Kidney (tissue), 13 donors: ENCODE measurements at regions not wholly inside any gene's neighbourhood (a gene's known extent, or its start where the extent isn't known, plus 50 kb on each side); places are given as distances from the start of the nearest gene placed in this dataset.

Experiments used
- DNase-seq, 5 donors: peaks; one replicate each; pipeline ENCODE4 v3.0.0-alpha.2; 2013 to 2020
- FAIRE-seq: peaks from 2 replicates; lab custom pipeline; 2012; peaks lifted over from hg19 to GRCh38; lab: Jason Lieb, UNC
- H3K27ac ChIP-seq, 2 donors: one replicate each; pipeline ENCODE4 v1.7.0; 2013; ENCODE audit warnings: low read depth in 2 of 2, low read length in 2 of 2, inconsistent platforms in 1 of 2
- H3K27me3 ChIP-seq: one replicate; pipeline ENCODE4 v1.7.1; 2013; ENCODE audit warnings: low read length, inconsistent platforms; ENCODE audit not compliant: control insufficient read depth, insufficient read depth
- H3K36me3 ChIP-seq, 3 donors: one replicate each; pipeline versions ENCODE4 v1.7.0 to v1.7.1; 2013; ENCODE audit warnings: low read length in 3 of 3, control low read depth in 1 of 3, inconsistent platforms in 1 of 3; ENCODE audit not compliant: insufficient read depth in 3 of 3, control insufficient read depth in 2 of 3
- H3K4me1 ChIP-seq, 3 donors: one replicate each; pipeline versions ENCODE4 v1.7.0 to v1.7.1; 2013; ENCODE audit warnings: low read length in 3 of 3, inconsistent platforms in 1 of 3, low read depth in 1 of 3; ENCODE audit not compliant: control insufficient read depth in 2 of 3, insufficient read depth in 2 of 3
- H3K4me3 ChIP-seq, 3 donors: one replicate each; pipeline versions ENCODE4 v1.7.0 to v1.8.1; 2013; ENCODE audit warnings: low read length in 3 of 3, control low read depth in 1 of 3, inconsistent platforms in 1 of 3
- H3K9ac ChIP-seq, 3 donors: one replicate each; pipeline versions ENCODE4 v1.7.0 to v1.7.1; 2013; ENCODE audit warnings: low read length in 3 of 3, control low read depth in 1 of 3, inconsistent platforms in 1 of 3
- H3K9me3 ChIP-seq, 3 donors: one replicate each; pipeline versions ENCODE4 v1.7.0 to v1.7.1; 2013; ENCODE audit warnings: low read length in 3 of 3, control low read depth in 1 of 3, inconsistent platforms in 1 of 3; ENCODE audit not compliant: control insufficient read depth in 2 of 3, insufficient read depth in 1 of 3
- CTCF ChIP-seq: IDR thresholded peaks from 3 replicates; pipeline ENCODE4 v1.5.1; 2012; ENCODE audit warnings: mild to moderate bottlenecking, moderate library complexity, borderline replicate concordance; ENCODE audit not compliant: insufficient read depth; ENCODE audit errors: extremely low read depth
- intact Hi-C: fragments of 100-400 bp; cut with DNase I; formaldehyde crosslinking; loops from one replicate; pipeline ENCODE4 v1.11.1; 2022
- donor health status: control.
- donor health status: control.
- donor health status: control.
- donor health status: control.
- donor health status: control.
- donor health status: DM: yes; HTN: yes; CAD: no.
- donor health status: Normal renal cell carcinoma (clear cell type).

GRCh38 chrX:151796576-151796975 is 62.0 kb downstream of the CNGA2 start:
- Histone ChIP-seq H3K4me3 (no peak overlapping the region), H3K9me3 (no peaks in the 10 kb centered on the region), H3K27ac (no peak overlapping the region), H3K27me3 (no peaks in the 10 kb centered on the region), H3K9ac (no peak overlapping the region), H3K36me3 (no peaks in the 10 kb centered on the region), H3K4me1 (no peaks in the 10 kb centered on the region)
- no peak for TF ChIP-seq CTCF
- DNase-seq (no peak), FAIRE-seq (no peak)
- intact Hi-C loops: loop anchor here (10.0 kb wide), 1 partner anchor 172 kb away; no protein-coding TSS in a partner anchor

GRCh38 chrX:151801980-151802379 is 67.4 kb downstream of the CNGA2 start:
- H3K4me1 ChIP-seq: no peaks in the 10 kb centered on the region

GRCh38 chrX:151806967-151807540 is 72.5 kb downstream of the CNGA2 start:
- intact Hi-C loops: no loop called here
- no peaks in the 10 kb centered on the region for H3K4me1 ChIP-seq
- H3K4me3 ChIP-seq: no peak overlapping the region
- no peak overlapping the region for H3K27ac ChIP-seq
- H3K9ac ChIP-seq: no peak overlapping the region
- DNase-seq (no peak), FAIRE-seq (no peak)
- peaks cover 4% of the 10 kb centered on the region for H3K27me3 ChIP-seq
- H3K36me3 ChIP-seq: no peaks in the 10 kb centered on the region
- no peaks in the 10 kb centered on the region for H3K9me3 ChIP-seq
- TF ChIP-seq CTCF: no peak

More at GRCh38 chrX:151801980-151802379, 67.4 kb downstream of the CNGA2 start:
- no peaks in the 10 kb centered on the region for H3K9me3 ChIP-seq
- intact Hi-C loops: no loop called here
- TF ChIP-seq CTCF: no peak
- DNase-seq (no peak), FAIRE-seq (no peak)
- no peaks in the 10 kb centered on the region for H3K36me3 ChIP-seq
- H3K9ac ChIP-seq: no peak overlapping the region
- no peak overlapping the region for H3K4me3 ChIP-seq
- H3K27ac ChIP-seq: no peak overlapping the region
- no peaks in the 10 kb centered on the region for H3K27me3 ChIP-seq

GRCh38 chrX:151812661-151813060 is 78.1 kb downstream of the CNGA2 start:
- Histone ChIP-seq H3K4me1 (no peaks in the 10 kb centered on the region), H3K9ac (no peak overlapping the region), H3K27me3 (peaks cover 4% of the 10 kb centered on the region), H3K36me3 (no peaks in the 10 kb centered on the region), H3K27ac (no peak overlapping the region), H3K4me3 (no peak overlapping the region), H3K9me3 (no peaks in the 10 kb centered on the region)
- DNase-seq (no peak), FAIRE-seq (no peak)
- intact Hi-C loops: no loop called here
- no peak for TF ChIP-seq CTCF
